Keratinocyte (primary cell): ENCODE measurements at regions not wholly inside any gene's neighbourhood (a gene's known extent, or its start where the extent isn't known, plus 50 kb on each side); places are given as distances from the start of the nearest gene placed in this dataset.

ENCODE experiments used
- EZH2 ChIP-seq: IDR thresholded peaks from one replicate; pipeline ENCODE4 v1.6.1; 2012; ENCODE audit warnings: inconsistent platforms, mild to moderate bottlenecking, low read length, moderate library complexity
- TF ChIP-seq, protein P1 (sequence below), 3 experiments: IDR thresholded peaks in 1 of 3; conservative IDR thresholded peaks in 1 of 3; optimal IDR thresholded peaks in 1 of 3; 2 replicates in 2 of 3; 3 replicates in 1 of 3; pipeline versions ENCODE3 to v1.5.1; 2011; ENCODE audit warnings: low read length in 3 of 3, mild to moderate bottlenecking in 3 of 3, moderate library complexity in 2 of 3, control low read depth in 1 of 3, inconsistent platforms in 1 of 3; ENCODE audit not compliant: insufficient read depth in 2 of 3; ENCODE audit errors: extremely low read depth in 1 of 3

DNA sequence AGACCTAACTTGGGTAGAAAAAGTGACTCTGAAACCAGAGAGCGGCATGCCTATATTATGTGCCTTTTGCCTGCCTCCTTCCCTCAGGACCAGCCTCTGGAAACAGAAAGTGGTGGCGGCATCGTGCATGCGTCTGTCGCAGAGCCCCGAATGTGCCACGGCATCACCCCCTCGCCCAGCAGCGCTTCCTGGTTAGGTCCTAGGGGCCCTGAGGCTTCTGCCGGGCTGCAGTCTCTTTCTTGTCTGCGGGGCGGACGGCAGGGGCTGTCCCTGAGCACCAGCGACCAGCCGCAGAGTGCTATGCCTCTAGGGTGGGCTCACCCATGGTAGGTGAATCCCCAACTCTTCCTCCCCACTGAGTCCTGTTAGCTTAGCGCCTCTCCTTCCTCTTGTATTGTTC lies 68.7 kb downstream of the VSIG4 start:
- TF ChIP-seq, protein P1, sequence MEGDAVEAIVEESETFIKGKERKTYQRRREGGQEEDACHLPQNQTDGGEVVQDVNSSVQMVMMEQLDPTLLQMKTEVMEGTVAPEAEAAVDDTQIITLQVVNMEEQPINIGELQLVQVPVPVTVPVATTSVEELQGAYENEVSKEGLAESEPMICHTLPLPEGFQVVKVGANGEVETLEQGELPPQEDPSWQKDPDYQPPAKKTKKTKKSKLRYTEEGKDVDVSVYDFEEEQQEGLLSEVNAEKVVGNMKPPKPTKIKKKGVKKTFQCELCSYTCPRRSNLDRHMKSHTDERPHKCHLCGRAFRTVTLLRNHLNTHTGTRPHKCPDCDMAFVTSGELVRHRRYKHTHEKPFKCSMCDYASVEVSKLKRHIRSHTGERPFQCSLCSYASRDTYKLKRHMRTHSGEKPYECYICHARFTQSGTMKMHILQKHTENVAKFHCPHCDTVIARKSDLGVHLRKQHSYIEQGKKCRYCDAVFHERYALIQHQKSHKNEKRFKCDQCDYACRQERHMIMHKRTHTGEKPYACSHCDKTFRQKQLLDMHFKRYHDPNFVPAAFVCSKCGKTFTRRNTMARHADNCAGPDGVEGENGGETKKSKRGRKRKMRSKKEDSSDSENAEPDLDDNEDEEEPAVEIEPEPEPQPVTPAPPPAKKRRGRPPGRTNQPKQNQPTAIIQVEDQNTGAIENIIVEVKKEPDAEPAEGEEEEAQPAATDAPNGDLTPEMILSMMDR (optimal IDR thresholded peaks at IDR 0.05 in 1 of 3, IDR thresholded peaks at IDR 0.05 in 1 of 3, conservative IDR thresholded peaks at IDR 0.05 in 1 of 3; ENCODE audit: extremely low read depth in 1 of 3, insufficient read depth in 2 of 3, low read length in 3 of 3): no peak
- no peak for TF ChIP-seq EZH2
